Posterior cingulate gyrus (tissue), 11 donors: ENCODE measurements at regions not wholly inside any gene's neighbourhood (a gene's known extent, or its start where the extent isn't known, plus 50 kb on each side); places are given as distances from the start of the nearest gene placed in this dataset.
"Not testable (repeated sequence)": the region's sequence is repeated elsewhere in the genome, so short reads cannot be mapped to it uniquely, and the experiment has no call there.

Experiments
- DNase-seq, 10 donors: peaks; one replicate each; pipeline versions ENCODE4 v3.0.0 to v3.0.0-alpha.2; 2020 to 2021; ENCODE audit warnings: mixed read lengths in 3 of 10
- intact Hi-C: fragments of 100-400 bp; cut with DNase I; formaldehyde crosslinking; loops from one replicate; pipeline ENCODE4 v1.15.1; 2023

DNA sequence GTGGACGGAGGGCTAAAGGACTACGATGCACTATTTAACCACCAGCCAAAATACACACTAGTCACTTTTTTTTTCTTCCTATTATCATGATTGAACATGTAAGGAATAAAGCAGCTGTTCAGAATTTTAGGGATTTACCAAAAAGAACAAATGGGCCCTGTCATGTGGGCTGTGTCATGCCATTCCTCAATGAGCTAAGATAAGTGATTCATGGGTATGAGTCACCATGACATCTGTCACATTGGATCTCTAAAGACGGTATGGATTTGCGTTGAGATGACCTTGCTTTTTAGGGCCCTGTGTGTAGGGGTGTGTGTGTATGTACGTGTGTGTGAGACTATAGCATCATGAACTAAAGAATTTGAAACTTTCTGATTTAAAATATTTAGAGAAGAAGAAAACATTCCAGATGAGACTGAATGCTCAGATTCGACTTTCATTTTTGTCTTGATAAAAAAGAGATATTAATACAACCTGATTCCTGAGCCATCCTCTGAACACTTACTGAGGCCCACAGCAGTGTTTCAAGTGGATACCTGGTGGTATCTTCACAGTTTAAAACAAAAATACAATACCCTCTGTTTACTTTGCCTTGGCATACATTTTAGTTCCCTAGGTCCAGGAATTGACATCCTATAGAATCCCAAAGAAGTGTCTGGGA, 246.1 kb upstream of the DUSP10 start:
- DNase-seq = no peak
- intact Hi-C loops = no loop called here

DNA sequence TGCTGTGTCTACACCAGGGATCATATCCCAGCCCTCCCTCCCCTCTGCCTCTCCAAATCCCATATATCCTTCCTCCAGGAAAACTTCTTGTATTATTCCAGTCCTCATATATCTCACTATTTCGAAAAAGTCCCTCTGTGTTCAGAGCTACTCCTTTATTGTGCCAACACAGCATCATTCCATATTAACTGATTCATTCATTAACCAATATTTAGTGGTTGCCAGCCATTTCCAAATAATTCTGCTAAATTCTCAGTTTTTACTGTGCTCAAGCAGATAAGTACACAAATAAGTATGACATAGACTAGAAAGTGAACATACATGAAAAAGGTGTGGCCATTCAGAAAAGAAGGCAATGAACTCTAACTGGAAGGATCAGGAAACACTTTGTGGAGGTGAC, 241.6 kb upstream of the DUSP10 start:
- no peak for DNase-seq
- intact Hi-C loops = no loop called here

DNA sequence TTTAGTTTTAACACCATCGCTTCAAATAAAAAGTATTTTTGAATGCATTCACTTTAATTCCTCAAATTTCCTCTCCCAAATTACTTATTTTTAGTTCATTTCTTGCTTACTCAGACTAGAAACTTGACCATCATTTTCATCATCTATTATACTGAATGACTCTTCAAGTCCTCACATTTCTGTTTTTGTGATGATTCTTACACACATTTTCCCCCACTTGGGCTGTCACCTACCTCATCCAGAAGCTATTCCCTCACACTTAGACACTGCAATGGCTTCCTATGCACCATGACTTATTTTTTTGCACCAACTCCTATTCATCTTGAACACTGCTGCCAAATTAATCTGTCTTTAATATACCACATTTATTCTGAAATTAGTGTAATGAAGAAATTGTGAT, 239.6 kb upstream of the DUSP10 start:
- no peak for DNase-seq

DNA sequence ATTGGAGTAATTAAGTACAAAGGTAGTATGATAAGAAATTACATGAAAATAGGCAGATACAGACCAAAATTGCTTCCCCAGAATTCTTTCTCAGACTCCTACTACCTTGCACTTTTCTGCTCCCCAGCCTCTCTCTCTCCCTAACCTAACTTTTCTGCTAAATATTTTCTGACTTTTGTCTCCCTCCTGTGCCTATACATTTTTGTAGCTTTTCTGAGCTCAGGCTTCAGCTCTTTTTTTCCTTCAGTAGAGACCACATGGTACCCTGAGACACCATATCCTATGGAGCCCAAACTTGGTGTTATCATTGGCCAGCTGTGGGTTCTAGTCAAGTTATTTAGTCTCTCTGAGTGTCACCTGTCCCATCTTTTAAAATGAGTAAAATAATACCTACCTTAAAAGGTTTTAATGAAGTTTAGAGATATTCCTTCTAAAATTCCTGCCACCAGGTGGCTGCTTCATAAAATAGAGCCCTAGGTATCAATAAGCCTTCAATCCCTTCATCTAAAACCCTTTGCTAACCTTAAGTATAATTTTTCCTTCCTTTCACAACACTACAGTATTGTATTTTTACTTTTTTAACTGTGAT, 237.6 kb upstream of the DUSP10 start:
- no peak for DNase-seq
- intact Hi-C loops = no loop called here

More for the DNA sequence above, 239.6 kb upstream of the DUSP10 start:
- intact Hi-C loops = no loop called here

DNA sequence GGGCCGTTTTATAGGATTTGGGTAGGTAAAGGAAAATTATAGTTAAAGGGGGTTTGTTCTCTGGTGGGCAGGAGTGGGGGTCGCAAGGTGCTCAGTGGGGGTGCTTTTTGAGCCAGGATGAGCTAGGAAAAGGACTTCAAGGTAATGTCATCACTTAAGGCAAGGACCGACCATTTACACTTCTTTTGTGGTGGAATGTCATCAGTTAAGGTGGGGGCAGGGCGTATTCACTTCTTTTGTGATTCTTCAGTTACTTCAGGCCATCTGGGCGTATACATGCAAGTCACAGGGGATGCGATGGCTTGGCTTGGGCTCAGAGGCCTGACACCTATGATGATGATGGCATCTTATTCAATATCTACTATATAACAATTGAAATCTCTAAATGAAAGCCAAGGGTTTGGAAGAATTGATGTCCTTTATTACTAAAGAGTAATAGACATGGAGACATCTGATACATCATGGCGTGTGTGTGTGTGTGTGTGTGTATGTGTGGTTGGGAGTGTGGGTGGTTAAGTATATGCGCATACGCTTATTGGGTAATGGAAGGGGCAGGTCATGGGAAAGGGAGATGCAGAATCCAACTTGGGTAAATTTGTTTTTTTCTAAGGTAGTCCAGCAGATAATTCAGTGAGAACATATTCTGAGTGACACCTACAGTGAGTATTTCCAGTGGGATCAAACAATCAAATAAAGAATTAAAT, 236.9 kb upstream of the DUSP10 start:
- DNase-seq, intact Hi-C loops: not testable (repeated sequence)

DNA sequence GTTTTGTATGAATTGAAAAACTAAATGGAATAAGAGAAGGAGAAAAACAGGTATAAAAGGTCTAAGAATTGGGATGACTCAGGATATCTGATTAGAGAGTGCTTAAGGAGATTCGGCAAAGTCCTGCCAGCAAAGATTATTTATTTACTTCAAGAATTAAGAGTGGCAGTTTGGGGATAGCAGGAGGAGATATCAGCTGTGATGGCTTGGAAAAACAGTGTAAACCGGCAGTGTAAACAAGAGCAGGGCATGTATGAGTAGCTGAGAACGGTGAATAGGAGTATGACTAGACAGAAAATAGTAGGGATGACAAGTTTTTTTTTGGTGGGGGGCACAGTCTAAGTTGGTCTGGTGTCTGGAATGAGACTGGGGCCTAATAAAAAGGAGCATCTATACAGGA, 231.9 kb upstream of the DUSP10 start:
- intact Hi-C loops = not testable (repeated sequence)

DNA sequence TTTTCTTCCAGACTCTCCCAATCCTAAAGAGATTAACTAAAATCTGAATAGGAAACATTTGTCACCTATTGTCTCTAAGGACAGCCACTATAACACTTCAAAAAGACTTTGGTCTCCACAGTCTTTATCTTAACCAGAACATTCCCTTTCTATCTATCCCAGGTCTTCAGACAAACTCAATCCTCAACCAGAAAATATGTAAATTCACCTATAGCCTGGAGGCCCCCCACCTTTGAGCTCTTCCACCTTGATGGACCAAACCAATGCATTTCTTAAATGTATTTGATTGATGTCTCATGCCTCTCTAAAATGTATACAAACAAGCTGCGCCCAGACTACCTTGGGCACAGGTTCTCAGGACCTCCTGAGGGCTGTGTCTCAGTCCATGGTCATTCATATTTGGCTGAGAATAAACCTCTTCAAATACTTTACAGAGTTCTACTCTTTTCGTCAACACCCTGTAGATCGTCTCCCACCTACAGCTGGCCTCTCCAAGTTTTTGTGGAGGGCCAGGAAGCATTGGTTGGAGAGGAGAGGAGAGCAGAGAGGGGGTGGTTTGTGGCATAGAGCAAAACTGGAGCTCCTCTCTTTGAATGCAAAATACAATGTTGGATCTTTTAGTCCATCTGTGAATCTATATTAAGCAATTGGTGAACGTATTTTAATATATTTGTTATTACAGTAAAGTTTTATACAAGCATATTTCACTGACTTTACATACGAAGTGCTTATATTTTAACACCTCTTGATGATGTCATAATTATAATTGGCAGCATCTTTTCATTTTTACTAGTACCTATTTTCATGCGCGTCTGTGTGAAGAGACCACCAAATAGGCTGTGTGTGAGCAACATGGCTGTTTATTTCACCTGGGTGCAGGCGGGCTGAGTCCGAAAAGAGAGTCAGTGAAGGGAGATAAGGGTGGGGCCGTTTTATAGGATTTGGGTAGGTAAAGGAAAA, 230.7 kb upstream of the DUSP10 start:
- no peak for DNase-seq
- intact Hi-C loops = no loop called here

More for the DNA sequence above, 231.9 kb upstream of the DUSP10 start:
- not testable (repeated sequence) for DNase-seq

DNA sequence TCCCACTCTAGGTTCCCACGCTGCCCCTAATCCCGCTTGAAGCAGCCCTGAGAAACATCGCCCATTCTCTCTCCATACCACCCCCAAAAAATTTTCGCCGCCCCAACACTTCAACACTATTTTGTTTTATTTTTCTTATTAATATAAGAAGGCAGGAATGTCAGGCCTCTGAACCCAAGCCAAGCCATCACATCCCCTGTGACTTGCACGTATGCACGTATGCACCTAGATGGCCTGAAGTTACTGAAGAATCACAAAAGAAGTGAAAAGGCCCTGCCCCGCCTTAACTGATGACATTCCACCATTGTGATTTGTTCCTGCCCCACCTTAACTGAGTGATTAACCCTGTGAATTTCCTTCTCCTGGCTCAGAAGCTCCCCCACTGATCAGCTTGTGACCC, 229.1 kb upstream of the DUSP10 start:
- DNase-seq, intact Hi-C loops: not testable (repeated sequence)

DNA sequence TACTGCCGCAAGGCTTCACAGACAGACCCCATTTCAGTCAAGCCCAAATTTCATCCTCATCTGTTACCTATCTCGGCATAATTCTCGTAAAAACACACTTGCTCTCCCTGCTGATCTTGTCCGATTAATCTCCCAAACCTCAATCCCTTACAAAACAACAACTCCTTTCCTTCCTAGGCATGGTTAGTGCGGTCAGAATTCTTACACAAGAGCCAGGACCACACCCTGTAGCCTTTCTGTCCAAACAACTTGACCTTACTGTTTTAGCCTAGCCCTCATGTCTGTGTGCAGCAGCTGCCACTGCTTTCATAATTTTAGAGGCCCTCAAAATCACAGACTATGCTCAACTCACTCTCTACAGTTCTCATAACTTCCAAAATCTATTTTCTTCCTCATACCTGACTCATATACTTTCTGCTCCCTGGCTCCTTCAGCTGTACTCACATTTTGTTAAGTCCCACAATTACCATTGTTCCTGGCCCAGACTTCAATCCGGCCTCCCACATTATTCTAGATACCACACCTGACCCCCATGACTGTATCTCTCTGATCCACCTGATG, 227.5 kb upstream of the DUSP10 start:
- DNase-seq, intact Hi-C loops: not testable (repeated sequence)

DNA sequence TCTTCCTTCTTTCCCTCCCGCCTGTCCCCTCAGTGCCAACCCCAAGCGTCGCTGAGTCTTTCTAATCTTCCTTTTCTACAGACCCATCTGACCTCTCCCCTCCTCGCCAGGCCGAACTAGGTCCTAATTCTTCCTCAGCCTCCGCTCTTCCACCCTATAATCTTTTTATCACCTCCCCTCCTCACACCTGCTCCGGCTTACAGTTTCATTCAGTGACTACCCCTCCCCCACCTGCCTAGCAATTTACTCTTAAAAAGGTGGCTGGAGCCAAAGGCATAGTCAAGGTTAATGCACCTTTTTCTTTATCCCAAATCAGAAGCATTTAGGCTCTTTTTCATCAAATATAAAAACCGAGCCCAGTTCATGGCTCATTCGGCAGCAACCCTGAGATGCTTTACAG, 225.6 kb upstream of the DUSP10 start:
- not testable (repeated sequence) for DNase-seq

DNA sequence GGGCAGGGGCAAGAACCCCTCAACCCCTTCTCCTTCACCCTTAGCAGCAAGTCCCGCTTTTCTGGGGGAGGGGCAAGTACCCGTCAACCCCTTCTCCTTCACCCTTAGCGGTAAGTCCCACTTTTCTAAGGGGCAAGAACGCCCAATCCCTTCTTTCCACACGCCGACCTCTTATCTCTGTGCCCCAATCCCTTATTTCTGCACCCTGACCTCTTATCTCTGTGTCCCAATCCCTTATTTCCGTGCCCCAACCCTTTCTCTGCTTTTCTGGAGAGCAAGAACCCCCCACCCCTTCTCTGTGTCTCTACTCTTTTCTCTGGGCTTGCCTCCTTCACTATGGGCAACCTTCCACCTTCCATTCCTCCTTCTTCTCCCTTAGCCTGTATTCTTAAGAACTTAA, 225.0 kb upstream of the DUSP10 start:
- intact Hi-C loops, DNase-seq: not testable (repeated sequence)

More for the DNA sequence above, 225.6 kb upstream of the DUSP10 start:
- intact Hi-C loops = not testable (repeated sequence)

DNA sequence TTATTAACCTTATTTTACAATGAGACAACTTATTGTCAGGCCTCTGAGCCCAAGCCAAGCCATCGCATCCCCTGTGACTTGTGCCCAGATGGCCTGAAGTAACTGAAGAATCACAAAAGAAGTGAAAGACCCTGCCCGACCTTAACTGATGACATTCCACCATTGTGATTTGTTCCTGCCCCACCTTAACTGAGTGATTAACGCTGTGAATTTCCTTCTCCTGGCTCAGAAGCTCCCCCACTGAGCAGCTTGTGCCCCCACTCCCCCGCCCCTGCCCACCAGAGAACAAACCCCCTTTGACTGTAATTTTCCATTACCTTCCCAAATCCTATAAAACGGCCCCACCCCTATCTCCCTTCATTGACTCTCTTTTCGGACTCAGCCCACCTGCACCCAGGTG, 224.0 kb upstream of the DUSP10 start:
- intact Hi-C loops, DNase-seq: not testable (repeated sequence)

DNA sequence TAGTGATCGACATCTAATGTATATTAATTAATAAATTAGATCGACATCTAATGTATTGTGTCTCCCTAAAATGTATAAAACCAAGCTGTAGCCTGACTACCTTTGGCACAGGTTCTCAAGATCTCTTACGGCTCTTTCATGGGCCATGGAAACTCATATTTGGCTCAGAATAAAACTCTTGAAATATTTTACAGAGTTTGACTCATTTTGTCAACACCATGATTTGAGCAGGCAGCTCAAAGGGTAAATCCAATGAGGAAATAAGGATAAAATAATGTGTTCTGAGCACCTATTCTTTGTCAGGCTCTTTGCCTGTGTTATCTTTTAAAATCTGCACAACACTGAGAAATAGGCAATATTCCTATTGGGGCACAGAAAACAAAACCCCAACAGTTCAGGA, 223.4 kb upstream of the DUSP10 start:
- intact Hi-C loops = no loop called here
- DNase-seq = no peak

DNA sequence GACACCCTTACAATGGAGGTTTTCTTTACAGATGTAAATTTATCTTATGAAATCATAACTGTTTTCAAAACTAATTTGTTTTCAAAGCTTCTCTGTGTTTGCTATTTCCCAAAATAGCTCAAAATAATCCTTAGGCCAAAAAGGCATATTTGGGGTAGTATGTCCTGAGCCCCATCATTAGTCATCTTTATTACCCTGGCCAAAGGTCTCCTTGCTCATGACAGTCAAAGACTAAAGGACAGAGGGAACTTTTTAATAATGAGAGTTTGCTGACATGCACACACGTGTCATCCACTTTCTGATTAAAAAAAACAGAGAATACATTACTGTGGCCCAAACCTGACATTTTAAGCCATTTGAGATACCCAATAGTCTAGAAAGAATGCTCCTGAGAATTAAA, 221.9 kb upstream of the DUSP10 start:
- intact Hi-C loops = no loop called here

DNA sequence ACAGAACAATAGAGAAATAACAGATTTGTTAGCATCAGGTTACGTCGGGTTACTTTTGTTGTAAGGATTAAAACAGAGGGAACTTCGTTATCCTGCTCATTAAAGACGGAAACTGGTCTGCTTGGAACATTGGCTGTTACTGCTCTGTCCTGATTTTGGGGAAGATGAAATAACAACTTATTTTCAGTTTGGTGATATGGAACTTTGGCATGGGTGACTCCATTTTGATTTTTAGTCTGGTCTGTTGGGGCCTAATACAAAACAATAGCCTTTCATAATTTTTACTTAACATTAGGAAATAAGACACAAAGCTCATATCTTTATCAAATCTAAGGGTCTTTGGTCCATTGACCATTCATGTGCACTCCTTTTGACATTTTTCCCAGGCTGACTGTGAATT, 220.5 kb upstream of the DUSP10 start:
- DNase-seq = no peak
- intact Hi-C loops = no loop called here

More for the DNA sequence above, 221.9 kb upstream of the DUSP10 start:
- no peak for DNase-seq

DNA sequence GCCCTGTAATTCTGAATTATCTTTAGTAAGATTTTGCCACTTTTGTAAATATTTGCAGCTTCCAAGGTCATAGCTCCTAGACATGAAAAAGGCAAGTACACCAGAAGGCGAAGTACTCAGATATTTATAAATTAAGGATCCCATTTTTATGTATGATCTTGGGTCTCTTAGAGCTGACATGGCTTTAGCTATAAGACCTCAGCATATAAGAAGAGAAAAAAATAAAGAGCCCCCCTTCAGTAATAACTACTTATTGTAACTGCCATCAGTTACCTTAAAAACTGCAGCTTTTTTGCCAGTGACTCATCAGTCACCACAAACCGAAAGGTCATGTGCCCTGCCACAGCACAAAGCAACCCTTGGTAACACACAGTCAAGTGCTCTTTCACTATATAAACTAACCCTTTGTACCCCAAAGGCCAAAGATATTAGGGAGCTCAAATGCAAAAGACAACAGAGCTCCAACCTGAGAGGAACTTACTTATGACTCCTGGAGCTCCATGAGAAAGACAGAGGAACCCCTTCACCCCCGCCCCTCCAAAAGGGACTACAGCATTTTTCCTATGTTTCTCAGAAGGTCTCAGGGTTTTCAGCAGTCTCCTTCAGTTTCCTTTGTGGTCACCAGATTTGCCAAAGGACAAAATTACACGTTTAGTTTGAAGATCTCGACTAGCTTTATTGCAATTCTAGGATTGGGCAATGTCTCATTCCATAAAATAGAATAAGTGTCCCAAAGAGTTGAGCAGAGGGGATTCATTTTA, 219.8 kb upstream of the DUSP10 start:
- intact Hi-C loops = no loop called here
- no peak for DNase-seq

DNA sequence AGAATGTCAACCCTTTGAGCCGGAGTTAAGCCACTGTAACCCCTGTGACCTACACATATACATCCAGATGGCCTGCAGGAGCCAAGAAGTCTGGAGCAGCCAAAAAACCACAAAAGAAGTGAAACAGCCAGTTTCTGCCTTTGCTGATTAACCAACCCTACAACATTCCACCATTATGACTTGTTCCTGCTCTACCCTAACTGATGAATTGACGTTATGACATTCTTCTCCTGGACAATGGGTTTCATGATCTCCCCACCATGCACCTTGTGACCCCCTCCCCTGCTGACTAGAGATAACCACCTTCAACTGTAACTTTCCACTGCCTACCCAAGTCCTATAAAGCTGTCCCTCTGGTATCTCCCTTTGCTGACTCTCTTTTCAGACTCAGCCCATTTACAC, 216.3 kb upstream of the DUSP10 start:
- intact Hi-C loops, DNase-seq: not testable (repeated sequence)

DNA sequence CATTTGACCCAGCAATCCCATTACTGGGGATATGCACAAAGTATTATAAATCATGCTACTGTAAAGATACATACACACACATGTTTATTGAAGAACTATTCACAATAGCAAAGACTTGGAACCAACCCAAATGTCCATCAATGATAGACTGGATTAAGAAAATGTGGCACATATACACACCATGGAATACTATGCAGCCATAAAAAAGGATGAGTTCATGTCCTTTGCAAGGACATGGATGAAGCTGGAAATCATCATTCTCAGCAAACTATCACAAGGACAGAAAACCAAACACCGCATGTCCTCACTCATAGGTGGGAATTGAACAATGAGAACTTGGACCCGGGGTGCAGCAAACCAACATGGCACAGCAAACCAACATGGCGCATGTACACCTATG, 215.5 kb upstream of the DUSP10 start:
- intact Hi-C loops, DNase-seq: not testable (repeated sequence)

DNA sequence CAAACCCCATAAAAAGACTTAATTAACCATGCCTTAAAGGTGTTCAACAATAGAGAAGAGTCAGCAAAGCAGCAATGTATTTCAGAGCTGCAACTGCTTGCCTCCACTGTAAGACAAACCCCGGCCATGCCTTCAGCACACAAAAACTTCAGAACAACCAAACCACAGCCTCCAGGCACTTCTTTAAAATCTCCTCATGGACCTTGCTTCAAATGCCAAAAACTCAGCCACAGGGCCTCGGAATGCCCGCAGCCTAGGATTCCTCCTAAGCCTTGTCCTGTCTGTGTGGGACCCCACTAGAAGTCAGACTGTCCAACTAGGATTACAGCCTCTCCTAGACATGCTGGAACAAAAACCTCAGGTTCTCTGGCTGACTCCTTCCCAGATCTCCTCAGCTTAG, 208.1 kb upstream of the DUSP10 start:
- DNase-seq = no peak
- intact Hi-C loops = no loop called here

DNA sequence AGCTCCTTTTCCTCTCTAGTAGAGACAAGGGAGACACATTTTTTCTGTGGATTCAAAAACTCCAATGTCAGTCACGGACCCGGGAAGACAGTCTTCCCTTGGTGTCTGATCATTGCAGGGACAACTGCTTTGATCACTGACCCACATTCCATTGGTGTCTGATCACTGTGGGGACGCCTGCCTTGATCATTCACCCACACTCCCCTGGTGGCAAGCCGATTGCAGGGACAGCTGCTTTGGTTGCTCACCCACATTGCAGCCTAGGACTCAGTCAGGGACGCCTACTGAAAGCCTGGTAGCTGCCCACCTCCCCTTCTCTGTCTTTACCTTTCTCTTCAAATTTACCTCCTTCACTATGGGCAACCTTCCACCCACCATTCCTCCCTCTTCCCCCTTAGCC, 206.6 kb upstream of the DUSP10 start:
- DNase-seq = no peak
- intact Hi-C loops = no loop called here
